ENCODE measurements at regions not wholly inside any gene's neighbourhood (a gene's known extent, or its start where the extent isn't known, plus 50 kb on each side); places are given as distances from the start of the nearest gene placed in this dataset.

DNA sequence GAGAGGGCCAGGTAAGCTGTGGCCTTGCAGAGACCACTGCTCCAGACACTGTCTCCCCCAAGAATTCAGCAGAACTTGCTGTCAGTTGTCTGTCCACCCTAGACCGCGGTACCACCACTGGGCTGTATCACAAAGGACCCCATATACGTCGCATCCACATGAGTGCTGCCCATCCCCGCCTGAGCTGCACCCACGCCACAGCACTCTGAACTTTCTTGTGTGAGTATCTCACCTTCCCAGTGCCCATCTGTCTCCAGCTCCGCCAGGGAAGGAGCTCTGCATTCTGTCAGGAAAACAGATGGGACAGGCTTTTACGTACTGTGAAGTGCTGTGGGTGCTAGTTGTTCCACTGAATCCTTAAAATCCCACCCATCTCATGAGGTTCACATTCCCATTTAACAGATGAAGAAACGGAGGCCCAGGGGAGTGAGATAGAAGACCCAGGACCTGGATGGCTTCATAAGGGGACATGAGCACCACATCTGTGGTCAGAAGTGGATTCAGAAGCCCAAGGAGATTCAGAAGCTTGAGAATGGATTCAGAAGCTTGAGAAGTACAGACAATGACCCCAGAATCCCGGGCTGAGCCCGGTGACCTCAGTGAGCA lies 102.5 kb upstream of the ZMIZ1 start (continued):
- no peak for TF ChIP-seq ZBTB33 (IDR thresholded peaks at IDR 0.05; ENCODE audit: extremely low read depth, insufficient replicate concordance, low read length)
- no peak for TF ChIP-seq JUND (IDR thresholded peaks at IDR 0.05)
- TF ChIP-seq TCF7L2 (IDR thresholded peaks at IDR 0.05; ENCODE audit: borderline replicate concordance, extremely low read depth, insufficient read depth, insufficient read length) = no peak

- CTCF ChIA-PET = no interaction called here
- Histone ChIP-seq H3K9me2 (ENCODE audit: insufficient read depth) (no peaks in the 10 kb centered on the region), H3K9me3 (ENCODE audit: control insufficient read depth in 1 of 2, insufficient read depth in 1 of 2, low read depth in 1 of 2, low read length in 2 of 2) (no peaks in the 10 kb centered on the region), H3K79me2 (ENCODE audit: insufficient read depth, low read length) (no peaks in the 10 kb centered on the region), H3K36me3 (ENCODE audit: control insufficient read depth in 1 of 2, insufficient read depth in 2 of 2, low read length in 2 of 2) (no peaks in the 10 kb centered on the region), H3K27me3 (ENCODE audit: insufficient read depth, low read length) (no peaks in the 10 kb centered on the region), H3K4me1 (ENCODE audit: control insufficient read depth in 1 of 2, insufficient read depth in 2 of 2, low read length in 2 of 2) (peaks cover 31 to 59% of the 10 kb centered on the region in 2 experiments), H3K27ac (ENCODE audit: low read depth, low read length) (no peak overlapping the region), H3K9ac (ENCODE audit: low read length) (no peak overlapping the region), H3K4me3 (replicated peaks in 1 of 2; ENCODE audit: low read depth in 1 of 2, low read length in 2 of 2) (no peak overlapping the region), H3K4me2 (ENCODE audit: low read length) (no peak overlapping the region), H2AFZ (ENCODE audit: low read depth, low read length, poor library complexity, severe bottlenecking) (no peak overlapping the region), H4K20me1 (ENCODE audit: insufficient read depth) (no peaks in the 10 kb centered on the region)
- DNase-seq (ENCODE audit: low read depth, low spot score) = no peak
- POLR2A ChIA-PET = no interaction called here
- intact Hi-C loops (cut with micrococcal nuclease) = no loop called here
- no peak for TF ChIP-seq SIN3A (IDR thresholded peaks at IDR 0.05; ENCODE audit: low read depth)
- TF ChIP-seq ELF1 (IDR thresholded peaks at IDR 0.05; ENCODE audit: borderline replicate concordance, low read depth) = no peak
- no peak for TF ChIP-seq ZFX (IDR thresholded peaks at IDR 0.05)
- TF ChIP-seq RAD21 (IDR thresholded peaks at IDR 0.05; ENCODE audit: low read depth) = no peak
- TF ChIP-seq YY1 (IDR thresholded peaks at IDR 0.05; ENCODE audit: extremely low read depth, insufficient replicate concordance, low read depth, low read length) = no peak
- TF ChIP-seq ZBTB33 (IDR thresholded peaks at IDR 0.05; ENCODE audit: extremely low read depth, insufficient replicate concordance, low read length) = no peak
- no peak for TF ChIP-seq POLR2A (IDR thresholded peaks at IDR 0.05; ENCODE audit: borderline replicate concordance, extremely low read depth, insufficient read depth, insufficient read length)
- TF ChIP-seq SP1 (IDR thresholded peaks at IDR 0.05; ENCODE audit: low read depth) = no peak
- TF ChIP-seq, protein P1, sequence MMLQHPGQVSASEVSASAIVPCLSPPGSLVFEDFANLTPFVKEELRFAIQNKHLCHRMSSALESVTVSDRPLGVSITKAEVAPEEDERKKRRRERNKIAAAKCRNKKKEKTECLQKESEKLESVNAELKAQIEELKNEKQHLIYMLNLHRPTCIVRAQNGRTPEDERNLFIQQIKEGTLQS (IDR thresholded peaks at IDR 0.05) = no peak
- TF ChIP-seq ZNF274 (IDR thresholded peaks at IDR 0.05; ENCODE audit: low read depth, low read length) = no peak
- BruUV-seq (replicated peaks) = no TSS peak
- RAD21 ChIA-PET (ENCODE audit: low non-redundant PET in 1 of 2, low total read pairs in 2 of 2, uncharacterized antibody in 2 of 2, unreplicated experiment in 2 of 2) = no interaction called here
- ATAC-seq = no peak
Measured at GRCh38 chr10:78966844-78967488, 101.8 kb upstream of the ZMIZ1 start.

Data from HCT116 (cell line).